ENCODE measurements at regions not wholly inside any gene's neighbourhood (a gene's known extent, or its start where the extent isn't known, plus 50 kb on each side); places are given as distances from the start of the nearest gene placed in this dataset.

DNA sequence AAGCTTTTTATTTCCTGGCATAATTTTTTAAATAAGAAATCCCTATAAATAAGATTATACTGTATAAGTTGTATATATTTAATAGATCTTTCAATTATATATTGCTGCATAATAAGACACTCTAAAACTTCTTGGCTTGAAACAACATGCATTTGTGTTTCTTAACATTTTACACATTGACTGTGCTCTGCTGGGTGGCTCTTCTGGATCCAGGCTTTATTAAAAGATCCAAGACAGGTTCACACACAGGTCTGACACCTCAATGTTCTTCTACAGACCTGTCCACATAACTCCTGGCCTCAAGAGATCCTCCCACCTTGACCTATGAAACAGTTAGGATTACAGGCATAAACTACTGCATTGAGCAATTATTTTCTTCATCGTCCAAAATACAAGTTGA lies 77.6 kb upstream of the PCDH17 start:
- FAIRE-seq (no peak), DNase-seq (ENCODE audit: low read depth in 1 of 2, low spot score in 2 of 2) (no peak)
- H2BK12ac ChIP-seq (ENCODE audit: low read depth, low read length), result no peak overlapping the region
- no peak overlapping the region for H4K91ac ChIP-seq (replicated peaks; ENCODE audit: insufficient read length, low read length)
- peaks cover 0 to 3% of the 10 kb centered on the region in 2 experiments; a peak in 1 of 4 replicates for H3K9me3 ChIP-seq (ENCODE audit: insufficient read depth in 2 of 2, low read depth in 1 of 2, low read length in 1 of 2)
- no peak overlapping the region for H3K56ac ChIP-seq (replicated peaks; ENCODE audit: insufficient read length, low read depth, low read length)
- H3K18ac ChIP-seq (ENCODE audit: extremely low read depth, low read length), result no peak overlapping the region
- H3K4ac ChIP-seq (replicated peaks; ENCODE audit: insufficient read length, low read depth, low read length), result no peak overlapping the region
- no peak overlapping the region for H3K4me2 ChIP-seq (ENCODE audit: insufficient read depth in 1 of 2, low read depth in 2 of 2, low read length in 2 of 2)
- POLR2A ChIA-PET (ENCODE audit: partially characterized antibody), result no interaction called here
- no peak overlapping the region for H3K14ac ChIP-seq (ENCODE audit: insufficient read length)
- CTCF ChIA-PET (ENCODE audit: partially characterized antibody), result no interaction called here
- no peak overlapping the region for H2BK15ac ChIP-seq (ENCODE audit: low read length)
- no peaks in the 10 kb centered on the region for H3K79me2 ChIP-seq (ENCODE audit: control insufficient read depth in 1 of 2, insufficient read depth in 2 of 2, low read length in 2 of 2)
- H4K20me1 ChIP-seq (replicated peaks in 1 of 2; ENCODE audit: control insufficient read depth in 1 of 2, insufficient read depth in 2 of 2, low read length in 2 of 2), result no peaks in the 10 kb centered on the region
- no peak overlapping the region for H2BK120ac ChIP-seq (replicated peaks; ENCODE audit: low read depth, low read length)
- no peak overlapping the region for H3K4me3 ChIP-seq (ENCODE audit: extremely low read depth in 1 of 4, insufficient read depth in 2 of 4, low read depth in 3 of 4, low read length in 4 of 4)
- no peak overlapping the region for H2BK5ac ChIP-seq (ENCODE audit: low read depth, low read length)
- H4K5ac ChIP-seq (ENCODE audit: insufficient read length, low read depth, low read length), result no peak overlapping the region
- no peaks in the 10 kb centered on the region for H3K4me1 ChIP-seq (replicated peaks in 1 of 4; ENCODE audit: control insufficient read depth in 3 of 4, insufficient read depth in 4 of 4, low read length in 3 of 4)
- no peaks in the 10 kb centered on the region for H3K79me1 ChIP-seq (ENCODE audit: low read depth, low read length)
- no peak overlapping the region for H4K8ac ChIP-seq (ENCODE audit: extremely low read depth, insufficient read depth, low read length)
- no peak overlapping the region for H2AFZ ChIP-seq (ENCODE audit: low read length)
- 93% methylated on average over 1 of the region's 1 CpG; no CpG with 5 or more reads in 1 of the 2 experiments for WGBS, 2 experiments (ENCODE audit: extremely low coverage in 1 of 2, insufficient coverage in 1 of 2, insufficient read length in 1 of 2, insufficient replicate concordance in 2 of 2, low coverage in 1 of 2, low lambda C conversion rate in 2 of 2, missing lambda C conversion rate in 1 of 2)
- TF ChIP-seq, protein P1, sequence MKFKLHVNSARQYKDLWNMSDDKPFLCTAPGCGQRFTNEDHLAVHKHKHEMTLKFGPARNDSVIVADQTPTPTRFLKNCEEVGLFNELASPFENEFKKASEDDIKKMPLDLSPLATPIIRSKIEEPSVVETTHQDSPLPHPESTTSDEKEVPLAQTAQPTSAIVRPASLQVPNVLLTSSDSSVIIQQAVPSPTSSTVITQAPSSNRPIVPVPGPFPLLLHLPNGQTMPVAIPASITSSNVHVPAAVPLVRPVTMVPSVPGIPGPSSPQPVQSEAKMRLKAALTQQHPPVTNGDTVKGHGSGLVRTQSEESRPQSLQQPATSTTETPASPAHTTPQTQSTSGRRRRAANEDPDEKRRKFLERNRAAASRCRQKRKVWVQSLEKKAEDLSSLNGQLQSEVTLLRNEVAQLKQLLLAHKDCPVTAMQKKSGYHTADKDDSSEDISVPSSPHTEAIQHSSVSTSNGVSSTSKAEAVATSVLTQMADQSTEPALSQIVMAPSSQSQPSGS (IDR thresholded peaks at IDR 0.05; ENCODE audit: low read length), result no peak
- TF ChIP-seq RAD21 (IDR thresholded peaks at IDR 0.05 in 1 of 2, conservative IDR thresholded peaks at IDR 0.05 in 1 of 2; ENCODE audit: low read depth in 2 of 2, low read length in 2 of 2) (no peak), ZNF274 (IDR thresholded peaks at IDR 0.05; ENCODE audit: borderline replicate concordance, extremely low read depth, low read length) (no peak), SUZ12 (IDR thresholded peaks at IDR 0.05; ENCODE audit: low read length) (no peak)
- H3K27me3 ChIP-seq (replicated peaks in 1 of 4; ENCODE audit: control insufficient read depth in 3 of 4, extremely low read depth in 1 of 4, insufficient read depth in 3 of 4, low read length in 3 of 4), result no peaks in the 10 kb centered on the region
- no peaks in the 10 kb centered on the region for H3K23me2 ChIP-seq (ENCODE audit: low read depth, low read length)
- H3K27ac ChIP-seq (ENCODE audit: low read depth, low read length), result no peak overlapping the region
- H3K23ac ChIP-seq (ENCODE audit: insufficient read length), result no peak overlapping the region
- no peak overlapping the region for H3K9ac ChIP-seq (replicated peaks in 1 of 4; ENCODE audit: extremely low read depth in 1 of 4, low read depth in 3 of 4, low read length in 3 of 4)
- no peak overlapping the region for H2BK20ac ChIP-seq (ENCODE audit: low read length)
- no peaks in the 10 kb centered on the region for H3K36me3 ChIP-seq (ENCODE audit: control insufficient read depth in 2 of 4, insufficient read depth in 4 of 4, low read length in 3 of 4)
- no peak overlapping the region for H2AK5ac ChIP-seq (ENCODE audit: low read depth, low read length)

All from H1 (cell line).